SKM-1 (cell line): ENCODE measurements at regions not wholly inside any gene's neighbourhood (a gene's known extent, or its start where the extent isn't known, plus 50 kb on each side); places are given as distances from the start of the nearest gene placed in this dataset.

Experiments
- DNase-seq: peaks from one replicate; lab custom pipeline; 2025; ENCODE audit not compliant: unreplicated experiment; lab: John Stamatoyannopoulos, UW

- no peak for DNase-seq
Observed at GRCh38 chr2:198817536-198817935, 640.2 kb downstream of the SATB2 start.

GRCh38 chr2:198815626-198816025 lies 642.1 kb downstream of the SATB2 start:
- no peak for DNase-seq

GRCh38 chr2:198811198-198811597 lies 646.5 kb downstream of the SATB2 start:
- no peak for DNase-seq

GRCh38 chr2:198809976-198810375 lies 647.8 kb downstream of the SATB2 start:
- no peak for DNase-seq

GRCh38 chr2:198807131-198807530 lies 650.6 kb downstream of the SATB2 start:
- no peak for DNase-seq

- DNase-seq: no peak
Observed at GRCh38 chr2:198795419-198795818, 662.3 kb downstream of the SATB2 start.

GRCh38 chr2:198791623-198792022 lies 666.1 kb downstream of the SATB2 start:
- no peak for DNase-seq

GRCh38 chr2:198788676-198789075 lies 669.1 kb downstream of the SATB2 start:
- no peak for DNase-seq

- DNase-seq: no peak
Observed at GRCh38 chr2:198782734-198783133, 675.0 kb downstream of the SATB2 start.

- DNase-seq: no peak
Observed at GRCh38 chr2:198776616-198777406, 680.9 kb downstream of the SATB2 start.

GRCh38 chr2:198775737-198776136 lies 682.0 kb downstream of the SATB2 start:
- DNase-seq: no peak

- no peak for DNase-seq
Observed at GRCh38 chr2:198774576-198774975, 683.2 kb downstream of the SATB2 start.

GRCh38 chr2:198767694-198768093 lies 690.0 kb downstream of the SATB2 start:
- DNase-seq: no peak

GRCh38 chr2:198763793-198764192 lies 693.9 kb downstream of the SATB2 start:
- DNase-seq: no peak

- DNase-seq: no peak
Observed at GRCh38 chr2:198762441-198762840, 695.3 kb downstream of the SATB2 start.

- DNase-seq: peak; percentile 6
Observed at GRCh38 chr2:198757069-198757468, 700.7 kb downstream of the SATB2 start.

GRCh38 chr2:198756166-198756565 lies 701.6 kb downstream of the SATB2 start:
- no peak for DNase-seq

- no peak for DNase-seq
Observed at GRCh38 chr2:198753101-198753500, 704.6 kb downstream of the SATB2 start.

- DNase-seq: no peak
Observed at GRCh38 chr2:198749364-198749763, 708.4 kb downstream of the SATB2 start.

- DNase-seq: no peak
Observed at GRCh38 chr2:198731842-198732399, 725.8 kb downstream of the SATB2 start.

GRCh38 chr2:198720266-198720665 lies 737.5 kb downstream of the SATB2 start:
- DNase-seq: no peak

- no peak for DNase-seq
Observed at GRCh38 chr2:198717451-198717850, 740.3 kb downstream of the SATB2 start.
